CD4-positive, alpha-beta T cell (primary cell): ENCODE measurements at regions not wholly inside any gene's neighbourhood (a gene's known extent, or its start where the extent isn't known, plus 50 kb on each side); places are given as distances from the start of the nearest gene placed in this dataset.
A peak's percentile ranks its signal among the peaks of the same experiment; 100 is the strongest.

Experiments
- ATAC-seq: fragments of 200-7000 bp; cut with Tn5 transposase; one replicate; pipeline ENCODE4 v1.10.0; 2022; ENCODE audit warnings: mild to moderate bottlenecking; ENCODE audit not compliant: poor library complexity
- CTCF ChIA-PET: fragments of 350-600 bp; sonication (Branson Sonifier 250); formaldehyde crosslinking; loops from one replicate; lab custom pipeline; 2021; ENCODE audit warnings: antibody characterized with exemption, inconsistent platforms; lab: Charles Lee
- POLR2A ChIA-PET: fragments of 350-600 bp; sonication (Branson Sonifier 250); formaldehyde crosslinking; loops from one replicate; lab custom pipeline; 2021; ENCODE audit warnings: antibody characterized with exemption, inconsistent platforms; lab: Charles Lee
- DNase-seq, 14 experiments: peaks; one replicate each; pipeline ENCODE4 v3.0.0-alpha.2; 2013 to 2020; ENCODE audit warnings: mixed read lengths in 2 of 14
- H3K27ac ChIP-seq, 2 donors: one replicate each; pipeline versions ENCODE4 v1.5.1 to v1.7.0; 2013; ENCODE audit warnings: low read length in 2 of 2, low read depth in 1 of 2, mild to moderate bottlenecking in 1 of 2
- H3K27me3 ChIP-seq, 2 experiments: 1 replicate in 1 of 2; 2 replicates in 1 of 2; pipeline versions ENCODE4 v1.6.1 to v1.7.0; 2013; ENCODE audit warnings: low read length in 2 of 2, control low read depth in 1 of 2, mild to moderate bottlenecking in 1 of 2, moderate library complexity in 1 of 2; ENCODE audit not compliant: insufficient read depth in 2 of 2, control insufficient read depth in 1 of 2
- H3K36me3 ChIP-seq: one replicate; pipeline ENCODE4 v1.6.1; 2013; ENCODE audit warnings: low read length, control low read depth; ENCODE audit not compliant: insufficient read depth
- H3K4me1 ChIP-seq: one replicate; pipeline ENCODE4 v1.6.1; 2013; ENCODE audit warnings: low read length, control low read depth; ENCODE audit not compliant: insufficient read depth
- H3K4me3 ChIP-seq: one replicate; pipeline ENCODE4 v1.5.1; 2013; ENCODE audit warnings: mild to moderate bottlenecking, low read length, moderate library complexity
- H3K9me3 ChIP-seq, 2 experiments: 1 replicate in 1 of 2; 2 replicates in 1 of 2; pipeline versions ENCODE4 v1.6.1 to v1.7.0; 2013; ENCODE audit warnings: low read length in 2 of 2, mild to moderate bottlenecking in 2 of 2, control low read depth in 1 of 2, moderate library complexity in 1 of 2; ENCODE audit not compliant: control insufficient read depth in 1 of 2, insufficient read depth in 1 of 2
- H3K27ac Mint-ChIP-seq: one replicate; pipeline ENCODE4 v1.8.0; 2020; ENCODE audit warnings: mixed read lengths
- H3K27me3 Mint-ChIP-seq: one replicate; pipeline ENCODE4 v1.8.0; 2021; ENCODE audit warnings: mixed read lengths
- H3K36me3 Mint-ChIP-seq: one replicate; pipeline ENCODE4 v1.8.0; 2021; ENCODE audit warnings: low read depth, mixed read lengths
- H3K4me1 Mint-ChIP-seq: one replicate; pipeline ENCODE4 v1.8.0; 2021; ENCODE audit warnings: low read depth, mixed read lengths
- H3K4me3 Mint-ChIP-seq: one replicate; pipeline ENCODE4 v1.8.0; 2020; ENCODE audit warnings: mild to moderate bottlenecking, mixed read lengths
- H3K9me3 Mint-ChIP-seq: one replicate; pipeline ENCODE4 v1.8.0; 2020; ENCODE audit warnings: mixed read lengths
- CTCF ChIP-seq: fragments of 200-600 bp; IDR thresholded peaks from one replicate; pipeline ENCODE4 v1.8.0; 2022; ENCODE audit warnings: antibody characterized with exemption, mild to moderate bottlenecking
- intact Hi-C, 2 experiments: fragments of 100-400 bp; cut with DNase I in 1 of 2; cut with micrococcal nuclease in 1 of 2; formaldehyde crosslinking; loops; one replicate each; pipeline versions ENCODE4 v1.15.1 to v1.9.0; 2023 to 2025; cut with DNase I, micrococcal nuclease

DNA sequence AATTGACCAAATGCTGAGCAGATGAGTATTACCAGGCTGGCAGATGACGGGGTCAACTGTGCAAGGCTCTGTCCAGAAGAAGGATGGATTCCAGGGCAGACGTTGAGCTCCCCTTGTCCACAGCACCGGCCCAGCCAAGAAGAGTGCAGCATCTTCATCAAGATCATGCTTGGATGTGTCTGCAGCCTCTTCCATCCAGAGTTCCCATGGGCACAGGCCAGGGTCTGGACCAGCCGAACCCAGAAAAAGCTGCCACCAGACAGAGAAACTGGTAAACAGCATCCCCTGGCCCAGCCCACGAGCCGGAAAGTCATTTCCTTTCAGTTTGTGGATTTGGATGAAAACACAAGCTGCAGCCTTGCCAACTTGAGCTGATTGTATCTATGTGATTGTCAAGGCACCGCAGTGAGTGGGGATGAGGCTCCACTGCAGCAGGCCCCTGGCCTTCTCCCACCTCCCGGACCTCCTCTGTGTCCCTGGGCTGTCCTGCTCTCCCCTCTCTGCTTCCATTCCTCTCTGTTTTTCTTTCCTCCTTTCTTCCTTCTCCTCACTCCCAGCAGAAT lies 321.8 kb downstream of the TCERG1L start:
- Mint-ChIP-seq H3K36me3 (no peaks in the 10 kb centered on the region), H3K4me3 (no peak overlapping the region), H3K9me3 (no peaks in the 10 kb centered on the region), H3K27me3 (no peaks in the 10 kb centered on the region), H3K4me1 (no peaks in the 10 kb centered on the region), H3K27ac (no peak overlapping the region)
- H3K27ac ChIP-seq: no peak overlapping the region
- CTCF ChIA-PET: no interaction called here
- H3K27me3 ChIP-seq: no peaks in the 10 kb centered on the region
- H3K4me3 ChIP-seq: no peak overlapping the region
- TF ChIP-seq CTCF: no peak
- H3K9me3 ChIP-seq: peaks cover 0 to 57% of the 10 kb centered on the region in 2 experiments
- intact Hi-C loops: no loop called here
- POLR2A ChIA-PET: interaction anchor here (0.6 kb wide), 1 partner anchor 137 kb away, joined by 3 read pairs; no protein-coding TSS in a partner anchor
- no peaks in the 10 kb centered on the region for H3K4me1 ChIP-seq
- ATAC-seq: no peak
- DNase-seq: no peak
- H3K36me3 ChIP-seq: no peaks in the 10 kb centered on the region

GRCh38 chr10:130990486-130990885 lies 321.0 kb downstream of the TCERG1L start:
- Mint-ChIP-seq H3K4me3 (no peak overlapping the region), H3K36me3 (no peaks in the 10 kb centered on the region), H3K27ac (no peak overlapping the region), H3K9me3 (no peaks in the 10 kb centered on the region), H3K27me3 (no peaks in the 10 kb centered on the region), H3K4me1 (no peaks in the 10 kb centered on the region)
- Histone ChIP-seq H3K9me3 (peaks cover 0 to 52% of the 10 kb centered on the region in 2 experiments), H3K27me3 (no peaks in the 10 kb centered on the region), H3K36me3 (no peaks in the 10 kb centered on the region), H3K27ac (no peak overlapping the region), H3K4me1 (no peaks in the 10 kb centered on the region), H3K4me3 (no peak overlapping the region)
- POLR2A ChIA-PET: no interaction called here
- DNase-seq (no peak), ATAC-seq (no peak)
- CTCF ChIA-PET: no interaction called here
- TF ChIP-seq CTCF: no peak
- intact Hi-C loops: no loop called here

GRCh38 chr10:130992802-130993523 lies 318.6 kb downstream of the TCERG1L start:
- H3K4me1 Mint-ChIP-seq: no peaks in the 10 kb centered on the region
- no peaks in the 10 kb centered on the region for H3K27me3 Mint-ChIP-seq
- no peak for TF ChIP-seq CTCF

More at GRCh38 chr10:130992802-130993523, 318.6 kb downstream of the TCERG1L start:
- DNase-seq (peak in 1 of 14 experiments; percentile 22), ATAC-seq (no peak)
- Histone ChIP-seq H3K4me3 (no peak overlapping the region), H3K9me3 (peaks cover 0 to 39% of the 10 kb centered on the region in 2 experiments), H3K36me3 (no peaks in the 10 kb centered on the region), H3K27ac (no peak overlapping the region), H3K4me1 (no peaks in the 10 kb centered on the region), H3K27me3 (no peaks in the 10 kb centered on the region)
- ChIA-PET CTCF (no interaction called here), POLR2A (no interaction called here)
- intact Hi-C loops: no loop called here
- no peak overlapping the region for H3K27ac Mint-ChIP-seq
- peaks cover 2% of the 10 kb centered on the region for H3K9me3 Mint-ChIP-seq
- no peaks in the 10 kb centered on the region for H3K36me3 Mint-ChIP-seq
- no peak overlapping the region for H3K4me3 Mint-ChIP-seq
